GM12878 (cell line): ENCODE measurements at regions not wholly inside any gene's neighbourhood (a gene's known extent, or its start where the extent isn't known, plus 50 kb on each side); places are given as distances from the start of the nearest gene placed in this dataset.

ENCODE experiments used
- ATAC-seq: fragments of 200-7000 bp; cut with Tn5 transposase; 3 replicates; pipeline ENCODE4 v1.9.1; 2020; ENCODE audit warnings: mild to moderate bottlenecking, moderate library complexity
- BruUV-seq: library from RNA; stranded (reverse); fragments of 400-500 nt; replicated peaks from 2 replicates; lab custom pipeline; 2021; lab: Mats Ljungman, UMichigan
- CTCF ChIA-PET: fragments of 300-600 bp; sonication (Branson Sonifier 250); formaldehyde crosslinking; extraction: SDS; loops from one replicate; lab custom pipeline; 2021; ENCODE audit warnings: inconsistent platforms; lab: Yijun Ruan, JAX
- POLR2A ChIA-PET: fragments of 350-600 bp; formaldehyde crosslinking; extraction: SDS; loops from one replicate; lab custom pipeline; 2021; ENCODE audit warnings: inconsistent platforms; lab: Charles Lee
- RAD21 ChIA-PET: fragments of 300-600 bp; sonication (Branson Sonifier 250); formaldehyde crosslinking; loops from one replicate; lab custom pipeline; 2023; ENCODE audit warnings: antibody characterized with exemption; ENCODE audit not compliant: unreplicated experiment; lab: Charles Lee
- SMC1A ChIA-PET: fragments of 300-600 bp; sonication (Branson Sonifier 250); formaldehyde crosslinking; loops from one replicate; lab custom pipeline; 2023; ENCODE audit not compliant: unreplicated experiment, uncharacterized antibody; lab: Charles Lee
- DNase-seq: peaks from one replicate; pipeline ENCODE4 v3.0.0-alpha.2; 2011; ENCODE audit warnings: low read depth, low spot score
- FAIRE-seq: peaks from 3 replicates; lab custom pipeline; 2011; peaks lifted over from hg19 to GRCh38; lab: Jason Lieb, UNC
- H2AFZ ChIP-seq: 2 replicates; pipeline ENCODE4 v1.6.0; 2011; ENCODE audit warnings: low read depth, low read length, control low read depth; ENCODE audit not compliant: control insufficient read depth
- H3K27ac ChIP-seq: 2 replicates; pipeline ENCODE4 v1.5.1; 2011; ENCODE audit warnings: control low read depth; ENCODE audit not compliant: control insufficient read depth, insufficient read depth
- H3K27me3 ChIP-seq, 2 experiments: replicated peaks in 1 of 2; 2 replicates each; pipeline versions ENCODE4 v1.6.0 to v1.6.1; 2011; ENCODE audit warnings: low read length in 1 of 2; ENCODE audit not compliant: control insufficient read depth in 2 of 2, insufficient read depth in 2 of 2
- H3K36me3 ChIP-seq, 2 experiments: 2 replicates each; pipeline ENCODE4 v1.5.1; 2011; ENCODE audit warnings: low read length in 1 of 2; ENCODE audit not compliant: control insufficient read depth in 2 of 2, insufficient read depth in 2 of 2
- H3K4me1 ChIP-seq: 2 replicates; pipeline ENCODE4 v1.6.1; 2011; ENCODE audit warnings: mild to moderate bottlenecking, low read length, moderate library complexity, mixed read lengths; ENCODE audit not compliant: control insufficient read depth, insufficient read depth
- H3K4me2 ChIP-seq: 2 replicates; pipeline ENCODE4 v1.6.0; 2011; ENCODE audit warnings: control low read depth; ENCODE audit not compliant: control insufficient read depth, insufficient read depth
- H3K4me3 ChIP-seq: fragments of 200-600 bp; sonication (generic); 2 replicates; pipeline ENCODE4 v1.5.1; 2016
- H3K79me2 ChIP-seq: 2 replicates; pipeline ENCODE4 v1.6.0; 2011; ENCODE audit warnings: low read length; ENCODE audit not compliant: control insufficient read depth, insufficient read depth
- H3K9ac ChIP-seq: 2 replicates; pipeline ENCODE4 v1.8.0; 2011; ENCODE audit warnings: low read length, control low read depth, mixed read lengths; ENCODE audit not compliant: control insufficient read depth, insufficient read depth
- H3K9me3 ChIP-seq: replicated peaks from 3 replicates; pipeline ENCODE4 v1.5.1; 2011; ENCODE audit warnings: mild to moderate bottlenecking, low read length; ENCODE audit not compliant: control insufficient read depth, insufficient read depth
- H4K20me1 ChIP-seq: 2 replicates; pipeline ENCODE4 v1.6.0; 2011; ENCODE audit not compliant: control insufficient read depth, insufficient read depth
- HDGF ChIP-seq: fragments of 450-650 bp; IDR thresholded peaks from 2 replicates; pipeline ENCODE4 v1.6.1; 2016; ENCODE audit warnings: antibody characterized with exemption
- JUNB ChIP-seq: IDR thresholded peaks from 2 replicates; pipeline ENCODE4 v1.6.1; 2016; ENCODE audit warnings: antibody characterized with exemption, mild to moderate bottlenecking
- PML ChIP-seq: IDR thresholded peaks from 2 replicates; pipeline ENCODE4 v1.6.1; 2012; ENCODE audit warnings: low read length, inconsistent platforms
- RB1 ChIP-seq: fragments of 450-650 bp; formaldehyde crosslinking; IDR thresholded peaks from 2 replicates; pipeline ENCODE4 v1.6.1; 2017; ENCODE audit warnings: mild to moderate bottlenecking, borderline replicate concordance
- ZNF217 ChIP-seq: fragments of 450-650 bp; IDR thresholded peaks from 2 replicates; pipeline ENCODE4 v1.6.1; 2017; ENCODE audit warnings: antibody characterized with exemption, mild to moderate bottlenecking
- WGBS: methylation state at CpG from one replicate; pipeline ENCODE4 v1.1.6; 2016; ENCODE audit warnings: low lambda C conversion rate; ENCODE audit not compliant: insufficient replicate concordance, insufficient coverage; ENCODE audit errors: missing lambda C conversion rate; 5-methylcytosine and 5-hydroxymethylcytosine counted together
- in situ Hi-C: fragments of 300-500 bp; cut with MboI; formaldehyde crosslinking; loops from 9 replicates; pipeline ENCODE4 v1.14.3; 2018; ENCODE audit warnings: mixed read lengths
- intact Hi-C: fragments of 100-400 bp; cut with micrococcal nuclease; formaldehyde crosslinking; loops from one replicate; pipeline ENCODE4 v1.14.2; 2022; ENCODE audit not compliant: unreplicated experiment
- TF ChIP-seq, protein P1 (sequence below): fragments of 450-650 bp; IDR thresholded peaks from 2 replicates; pipeline ENCODE4 v1.6.1; 2017; ENCODE audit warnings: borderline replicate concordance
- TF ChIP-seq, protein P2 (sequence below): IDR thresholded peaks from 2 replicates; pipeline ENCODE4 v1.6.1; 2011; ENCODE audit warnings: low read depth, low read length, improper control_type of control experiment, borderline replicate concordance
- TF ChIP-seq, protein P3 (sequence below), 3 experiments: IDR thresholded peaks in 2 of 3; conservative IDR thresholded peaks in 1 of 3; 2 replicates each; pipeline ENCODE4 v1.5.1; 2011; ENCODE audit warnings: low read depth in 3 of 3, low read length in 3 of 3, mild to moderate bottlenecking in 3 of 3, control low read depth in 2 of 3, moderate library complexity in 2 of 3, inconsistent platforms in 1 of 3, mixed read lengths in 1 of 3; ENCODE audit not compliant: control insufficient read depth in 2 of 3, insufficient read depth in 1 of 3; ENCODE audit errors: extremely low read depth in 1 of 3

DNA sequence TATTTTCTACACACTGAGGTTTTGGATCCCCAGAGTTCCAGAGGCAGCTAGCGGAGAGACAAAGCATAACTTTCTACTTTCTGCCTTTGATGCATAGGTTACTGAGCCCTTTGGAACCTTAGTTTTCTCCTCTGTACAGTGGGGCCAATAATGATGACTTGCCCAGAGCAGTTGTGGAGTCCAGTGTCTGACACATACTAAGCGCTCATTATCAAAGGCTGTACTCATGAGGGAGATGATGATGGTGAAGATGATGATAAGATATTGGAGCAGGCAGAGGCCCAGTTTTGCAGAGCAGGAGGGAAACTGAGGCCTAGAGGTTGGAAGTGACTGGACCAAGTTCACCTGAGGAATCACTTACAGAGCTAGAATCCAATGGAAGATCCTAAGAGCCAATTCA lies 458.0 kb downstream of the MIAT start:
- CTCF ChIA-PET: no interaction called here
- intact Hi-C loops: no loop called here
- in situ Hi-C loops: loop anchor here (5.0 kb wide), 2 partner anchors 48 to 57 kb away; no protein-coding TSS in a partner anchor
- RAD21 ChIA-PET: no interaction called here
- Histone ChIP-seq H3K4me1 (no peaks in the 10 kb centered on the region), H3K4me3 (no peak overlapping the region), H3K27ac (no peak overlapping the region), H3K79me2 (no peaks in the 10 kb centered on the region), H3K9me3 (no peaks in the 10 kb centered on the region; the same call in 2 of the 3 replicates), H3K9ac (no peak overlapping the region), H3K27me3 (no peaks in the 10 kb centered on the region), H3K4me2 (no peak overlapping the region), H3K36me3 (no peaks in the 10 kb centered on the region), H4K20me1 (no peaks in the 10 kb centered on the region), H2AFZ (no peak overlapping the region)
- TF ChIP-seq HDGF: no peak
- TF ChIP-seq, protein P1, sequence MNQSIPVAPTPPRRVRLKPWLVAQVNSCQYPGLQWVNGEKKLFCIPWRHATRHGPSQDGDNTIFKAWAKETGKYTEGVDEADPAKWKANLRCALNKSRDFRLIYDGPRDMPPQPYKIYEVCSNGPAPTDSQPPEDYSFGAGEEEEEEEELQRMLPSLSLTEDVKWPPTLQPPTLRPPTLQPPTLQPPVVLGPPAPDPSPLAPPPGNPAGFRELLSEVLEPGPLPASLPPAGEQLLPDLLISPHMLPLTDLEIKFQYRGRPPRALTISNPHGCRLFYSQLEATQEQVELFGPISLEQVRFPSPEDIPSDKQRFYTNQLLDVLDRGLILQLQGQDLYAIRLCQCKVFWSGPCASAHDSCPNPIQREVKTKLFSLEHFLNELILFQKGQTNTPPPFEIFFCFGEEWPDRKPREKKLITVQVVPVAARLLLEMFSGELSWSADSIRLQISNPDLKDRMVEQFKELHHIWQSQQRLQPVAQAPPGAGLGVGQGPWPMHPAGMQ: no peak
- TF ChIP-seq, protein P2, sequence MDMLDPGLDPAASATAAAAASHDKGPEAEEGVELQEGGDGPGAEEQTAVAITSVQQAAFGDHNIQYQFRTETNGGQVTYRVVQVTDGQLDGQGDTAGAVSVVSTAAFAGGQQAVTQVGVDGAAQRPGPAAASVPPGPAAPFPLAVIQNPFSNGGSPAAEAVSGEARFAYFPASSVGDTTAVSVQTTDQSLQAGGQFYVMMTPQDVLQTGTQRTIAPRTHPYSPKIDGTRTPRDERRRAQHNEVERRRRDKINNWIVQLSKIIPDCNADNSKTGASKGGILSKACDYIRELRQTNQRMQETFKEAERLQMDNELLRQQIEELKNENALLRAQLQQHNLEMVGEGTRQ: no peak
- TF ChIP-seq PML: no peak
- TF ChIP-seq, protein P3, sequence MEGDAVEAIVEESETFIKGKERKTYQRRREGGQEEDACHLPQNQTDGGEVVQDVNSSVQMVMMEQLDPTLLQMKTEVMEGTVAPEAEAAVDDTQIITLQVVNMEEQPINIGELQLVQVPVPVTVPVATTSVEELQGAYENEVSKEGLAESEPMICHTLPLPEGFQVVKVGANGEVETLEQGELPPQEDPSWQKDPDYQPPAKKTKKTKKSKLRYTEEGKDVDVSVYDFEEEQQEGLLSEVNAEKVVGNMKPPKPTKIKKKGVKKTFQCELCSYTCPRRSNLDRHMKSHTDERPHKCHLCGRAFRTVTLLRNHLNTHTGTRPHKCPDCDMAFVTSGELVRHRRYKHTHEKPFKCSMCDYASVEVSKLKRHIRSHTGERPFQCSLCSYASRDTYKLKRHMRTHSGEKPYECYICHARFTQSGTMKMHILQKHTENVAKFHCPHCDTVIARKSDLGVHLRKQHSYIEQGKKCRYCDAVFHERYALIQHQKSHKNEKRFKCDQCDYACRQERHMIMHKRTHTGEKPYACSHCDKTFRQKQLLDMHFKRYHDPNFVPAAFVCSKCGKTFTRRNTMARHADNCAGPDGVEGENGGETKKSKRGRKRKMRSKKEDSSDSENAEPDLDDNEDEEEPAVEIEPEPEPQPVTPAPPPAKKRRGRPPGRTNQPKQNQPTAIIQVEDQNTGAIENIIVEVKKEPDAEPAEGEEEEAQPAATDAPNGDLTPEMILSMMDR (IDR thresholded peaks at IDR 0.05 in 2 of 3, conservative IDR thresholded peaks at IDR 0.05 in 1 of 3; ENCODE audit: control insufficient read depth in 2 of 3, extremely low read depth in 1 of 3, insufficient read depth in 1 of 3, low read depth in 3 of 3, low read length in 3 of 3): no peak
- no peak for TF ChIP-seq JUNB
- no peak for TF ChIP-seq RB1
- no peak for TF ChIP-seq ZNF217
- DNase-seq (no peak), ATAC-seq (no peak), FAIRE-seq (no peak)
- WGBS: 91% methylated on average over 2 of the region's 2 CpGs
- no TSS peak for BruUV-seq
- POLR2A ChIA-PET: no interaction called here
- SMC1A ChIA-PET: no interaction called here
